Activated CD4-positive, alpha-beta T cell treated with anti-CD3 and anti-CD28 coated beads, Interleukin-2, amount 50 U/mL, for 4 hours (primary cell): ENCODE measurements at regions not wholly inside any gene's neighbourhood (a gene's known extent, or its start where the extent isn't known, plus 50 kb on each side); places are given as distances from the start of the nearest gene placed in this dataset.
"Not testable (repeated sequence)": the region's sequence is repeated elsewhere in the genome, so short reads cannot be mapped to it uniquely, and the experiment has no call there.

Source experiments
- DNase-seq, 2 experiments: peaks; one replicate each; pipeline ENCODE4 v3.0.0-alpha.2; 2020

GRCh38 chr2:111291566-111291965, 170.9 kb downstream of the BCL2L11 start:
- not testable (repeated sequence) for DNase-seq

GRCh38 chr2:111292232-111292968, 171.7 kb downstream of the BCL2L11 start:
- not testable (repeated sequence) for DNase-seq

- DNase-seq = not testable (repeated sequence)
These were observed 174.0 kb downstream of the BCL2L11 start for GRCh38 chr2:111294699-111295098.

DNA sequence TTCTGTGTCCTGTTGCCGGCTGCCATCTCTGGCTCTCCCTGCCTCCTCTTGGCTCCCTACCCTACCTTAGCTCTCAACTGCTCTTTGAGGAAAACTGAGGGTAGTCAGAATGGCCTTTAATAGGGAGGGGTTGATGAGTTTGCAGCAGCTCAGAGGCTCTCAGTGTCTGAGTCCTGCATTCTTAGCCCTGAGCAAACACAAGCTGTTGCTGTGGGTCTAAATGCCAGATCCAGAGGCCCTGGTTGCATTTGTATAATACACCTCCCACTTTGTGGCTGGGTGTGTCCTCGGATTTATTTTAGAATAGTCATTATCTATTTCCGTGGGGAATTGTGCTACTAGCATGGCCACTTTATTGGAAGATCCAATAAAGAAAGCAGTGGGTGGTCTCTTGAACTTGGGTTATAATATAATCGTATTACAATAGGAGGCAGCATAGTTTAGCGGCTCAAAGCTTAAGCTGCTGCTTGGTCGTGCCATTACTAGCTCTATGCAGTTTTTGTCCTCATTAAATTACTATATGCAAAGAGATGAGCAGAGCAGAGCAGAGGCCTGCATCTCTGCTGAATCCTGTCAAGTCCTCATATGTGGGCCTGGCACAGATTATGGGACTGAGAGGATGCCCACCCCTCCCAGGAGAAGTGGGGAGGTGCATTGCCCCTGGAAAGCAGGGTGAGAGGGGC, 175.5 kb downstream of the BCL2L11 start:
- not testable (repeated sequence) for DNase-seq

GRCh38 chr2:111297128-111297527, 176.4 kb downstream of the BCL2L11 start:
- not testable (repeated sequence) for DNase-seq

DNA sequence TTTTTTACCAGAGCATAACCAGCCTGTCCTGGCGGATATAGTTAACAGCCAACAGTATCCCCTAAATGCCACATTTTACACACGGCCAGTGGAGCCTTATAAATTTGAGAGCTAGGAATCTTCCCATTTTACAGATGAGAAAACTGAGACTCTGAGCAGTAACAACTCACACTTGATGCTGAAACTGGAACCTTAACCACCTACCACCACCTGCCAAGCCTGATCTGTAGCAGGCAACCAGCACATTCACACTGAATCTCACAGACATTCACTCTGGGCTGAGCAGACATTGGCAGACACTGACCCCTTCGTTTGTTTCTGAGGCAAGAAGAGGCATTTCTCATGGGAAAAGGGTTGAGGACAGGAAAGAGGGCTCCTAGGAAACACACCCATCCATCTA, 178.2 kb downstream of the BCL2L11 start:
- DNase-seq = not testable (repeated sequence)

DNA sequence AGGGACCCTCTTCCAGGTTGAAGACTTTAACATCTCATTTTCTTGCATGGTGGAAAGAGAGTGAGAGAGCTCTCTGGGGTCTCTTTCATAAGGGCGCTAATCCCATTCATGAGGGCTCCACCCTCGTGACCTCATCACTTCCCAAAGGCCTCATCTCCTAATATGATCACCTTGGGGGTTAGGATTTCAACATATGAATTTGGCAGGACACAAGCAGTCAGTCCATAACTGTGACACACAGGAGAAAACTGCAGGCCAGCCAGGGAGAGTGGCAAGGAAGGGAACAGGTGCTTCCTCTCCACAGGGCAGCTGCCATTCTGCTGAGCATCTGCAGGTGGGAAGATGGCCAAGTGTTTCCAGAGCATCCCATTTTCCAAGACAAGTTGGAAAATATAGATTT, 178.9 kb downstream of the BCL2L11 start:
- not testable (repeated sequence) for DNase-seq

DNA sequence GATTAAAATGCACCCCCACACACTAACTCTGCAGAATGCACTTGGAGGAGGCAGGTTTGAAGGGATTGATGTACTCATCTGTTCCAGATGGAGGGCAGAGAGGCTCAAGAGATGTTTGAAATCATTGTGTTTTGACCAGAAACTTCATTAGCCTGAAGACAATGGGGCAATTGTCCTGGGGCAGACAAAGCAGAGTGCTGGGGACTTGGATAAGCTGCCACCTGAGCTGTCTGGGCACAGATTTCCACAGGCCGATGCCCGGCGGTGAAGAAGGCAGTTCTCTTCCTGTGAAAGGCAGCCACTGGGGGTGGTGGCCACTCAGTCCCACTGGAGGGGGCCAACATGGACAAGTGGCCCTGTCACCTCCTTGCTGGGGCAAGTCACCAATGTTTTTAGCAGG, 181.0 kb downstream of the BCL2L11 start:
- not testable (repeated sequence) for DNase-seq

DNA sequence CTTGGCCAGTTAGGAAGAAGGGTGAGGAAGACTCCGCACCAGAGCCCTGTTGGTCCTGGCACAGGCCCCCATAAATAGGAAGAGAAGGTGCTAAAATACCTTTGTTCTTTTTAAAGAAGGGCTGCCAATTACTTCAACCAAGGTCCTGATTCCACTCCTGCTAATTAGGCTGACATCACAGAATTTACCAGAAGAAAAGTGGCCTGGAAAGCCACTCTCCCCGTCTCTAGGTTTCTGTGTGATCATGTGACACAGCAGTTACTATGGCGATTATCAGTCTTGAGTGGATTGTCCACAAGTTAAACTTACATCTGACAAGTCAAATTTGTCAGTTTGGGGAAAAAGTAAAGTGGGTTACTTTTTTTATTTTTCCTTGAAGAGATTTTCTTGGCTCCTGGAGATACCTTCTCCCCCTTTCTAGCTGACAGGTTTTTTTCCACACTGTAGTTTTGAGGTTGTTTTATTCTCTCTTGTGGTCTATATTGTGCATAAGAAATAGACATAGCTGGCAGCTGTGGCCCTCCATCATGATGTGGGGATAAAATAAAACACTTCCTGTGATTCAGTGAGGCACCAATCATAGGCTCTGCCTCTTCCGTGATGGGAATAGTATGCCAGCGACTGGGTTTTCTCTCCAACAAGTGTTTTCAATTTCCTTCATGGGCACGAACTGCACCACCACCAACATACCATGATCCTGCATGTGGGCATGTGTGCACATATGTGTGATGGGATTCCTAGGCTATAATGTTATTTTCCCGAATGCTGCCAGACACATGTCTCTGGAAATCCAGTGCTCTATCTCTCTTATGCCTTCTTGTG, 181.9 kb downstream of the BCL2L11 start:
- not testable (repeated sequence) for DNase-seq

GRCh38 chr2:111307302-111307701, 186.6 kb downstream of the BCL2L11 start:
- not testable (repeated sequence) for DNase-seq

GRCh38 chr2:111309231-111310075, 188.7 kb downstream of the BCL2L11 start:
- DNase-seq = not testable (repeated sequence)

DNA sequence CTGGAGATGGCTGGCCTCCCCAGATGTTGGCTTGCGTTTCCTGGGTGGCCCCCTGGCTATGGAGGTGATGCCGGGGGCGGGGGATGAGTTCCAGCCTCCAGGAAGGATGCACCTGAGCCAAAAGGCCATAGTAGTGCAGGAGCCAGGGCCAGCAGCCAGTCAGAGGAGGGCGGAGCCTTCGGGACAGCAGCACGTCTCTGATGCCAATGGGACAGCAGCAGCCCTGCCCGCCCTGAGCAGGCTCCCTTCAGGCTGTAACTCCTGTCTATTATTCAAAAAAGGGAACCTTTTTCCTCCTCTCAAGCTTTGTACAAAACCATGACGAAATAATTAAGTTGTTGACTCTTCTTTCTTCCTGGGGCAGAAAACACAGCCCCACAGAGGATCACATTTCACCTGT, 189.7 kb downstream of the BCL2L11 start:
- DNase-seq = not testable (repeated sequence)

GRCh38 chr2:111311568-111311967, 190.9 kb downstream of the BCL2L11 start:
- not testable (repeated sequence) for DNase-seq

DNA sequence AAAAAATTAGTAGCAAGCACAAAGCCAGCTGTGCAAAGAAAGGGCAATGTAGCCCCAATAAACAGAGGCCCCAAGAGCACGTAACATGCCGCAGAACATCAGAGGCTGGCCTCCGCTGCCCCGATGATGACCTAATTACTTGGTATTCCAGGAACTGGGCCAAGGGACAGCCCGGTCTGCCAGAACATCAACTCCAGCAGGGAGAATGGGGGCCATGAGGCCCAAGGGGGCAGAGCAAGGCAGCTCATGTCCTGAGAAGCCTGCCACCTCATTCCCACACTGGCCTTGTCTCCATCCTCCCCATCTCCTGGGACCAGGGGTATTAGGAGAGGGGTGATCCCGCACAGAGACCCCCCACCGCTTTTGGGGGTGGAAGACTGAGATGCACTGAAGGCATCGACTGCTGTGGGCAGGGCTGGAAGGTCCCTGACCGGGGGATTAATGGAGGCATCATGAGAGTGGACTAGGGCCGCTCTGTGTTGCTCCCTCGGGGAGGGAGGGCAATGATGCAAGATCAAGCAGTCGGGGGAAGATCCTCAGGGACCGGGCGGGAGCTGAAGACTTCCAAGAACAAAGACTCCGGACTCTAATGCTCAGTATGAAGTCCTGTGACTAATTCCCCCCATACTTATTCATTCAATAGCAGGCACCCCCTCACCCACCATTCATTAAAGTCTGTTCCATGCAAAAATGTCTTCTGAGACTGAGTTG, 192.3 kb downstream of the BCL2L11 start:
- not testable (repeated sequence) for DNase-seq

GRCh38 chr2:111313711-111314110, 193.0 kb downstream of the BCL2L11 start:
- not testable (repeated sequence) for DNase-seq

- not testable (repeated sequence) for DNase-seq
These were observed 194.6 kb downstream of the BCL2L11 start for GRCh38 chr2:111315188-111315917.

GRCh38 chr2:111316221-111316741, 195.6 kb downstream of the BCL2L11 start:
- DNase-seq = not testable (repeated sequence)

DNA sequence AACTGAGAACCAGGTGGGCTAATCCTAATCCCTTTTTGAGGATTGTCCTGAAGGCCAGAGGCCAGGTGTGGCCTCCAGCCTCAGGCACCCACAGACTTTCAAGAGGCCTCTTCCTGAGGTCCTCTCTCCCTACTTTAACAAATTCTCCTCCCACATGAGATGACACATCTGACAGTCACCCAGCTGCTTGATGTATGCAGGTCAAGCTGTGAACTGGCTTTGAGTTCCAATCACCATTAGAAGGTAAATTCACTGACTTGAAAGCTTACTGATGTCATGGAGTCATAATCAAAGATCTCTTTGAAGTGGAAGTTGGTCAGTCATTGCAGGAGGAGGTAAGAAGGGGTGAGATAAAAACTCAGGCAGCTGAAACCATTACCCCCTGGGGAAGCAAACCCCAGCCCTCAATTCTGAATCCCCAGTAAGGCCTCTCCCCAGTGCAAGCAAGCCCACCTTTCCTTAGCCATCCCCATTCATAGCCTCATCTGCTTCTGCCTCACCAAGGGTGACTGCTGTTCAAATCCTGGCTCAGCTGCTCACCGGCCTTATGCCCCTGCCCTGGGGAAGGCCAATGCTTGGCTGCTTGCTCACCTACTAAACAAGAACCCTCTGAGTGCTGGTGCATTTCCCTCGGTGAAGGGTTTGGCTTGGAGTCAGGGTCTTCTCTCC, 196.3 kb downstream of the BCL2L11 start:
- DNase-seq = not testable (repeated sequence)

- not testable (repeated sequence) for DNase-seq
These were observed 198.8 kb downstream of the BCL2L11 start for GRCh38 chr2:111319552-111319951.

- DNase-seq = not testable (repeated sequence)
These were observed 199.6 kb downstream of the BCL2L11 start for GRCh38 chr2:111320264-111320663.
